ENCODE measurements at regions not wholly inside any gene's neighbourhood (a gene's known extent, or its start where the extent isn't known, plus 50 kb on each side); places are given as distances from the start of the nearest gene placed in this dataset.
A peak's percentile ranks its signal among the peaks of the same experiment; 100 is the strongest.

DNA sequence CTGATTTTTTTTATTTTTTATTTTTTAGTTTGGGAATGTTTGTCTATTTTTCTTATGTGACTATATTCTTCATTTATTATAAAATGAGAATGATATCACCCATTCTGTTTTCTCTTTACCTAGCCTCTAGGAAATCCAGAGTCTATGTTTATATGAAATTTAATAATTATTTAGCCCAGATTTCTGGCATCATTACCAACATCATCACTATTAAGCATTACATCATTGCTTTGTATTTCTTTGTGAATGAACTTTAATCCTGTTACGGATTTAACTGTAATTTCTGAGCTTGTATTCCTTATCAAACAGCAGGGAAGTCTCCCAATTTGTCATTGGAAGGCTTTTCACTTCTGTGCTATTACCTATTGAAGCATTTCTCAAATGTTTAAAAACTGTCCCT, 72.7 kb upstream of the NOX3 start:
- Histone ChIP-seq H3K4me1 (ENCODE audit: insufficient read depth) (peaks cover 30% of the 10 kb centered on the region), H3K79me2 (ENCODE audit: insufficient read depth) (no peaks in the 10 kb centered on the region), H3K27me3 (replicated peaks; ENCODE audit: insufficient read depth) (no peaks in the 10 kb centered on the region), H3K27ac (peak overlapping the region; percentile 87), H3K36me3 (ENCODE audit: low read depth) (no peaks in the 10 kb centered on the region), H2AFZ (peak overlapping the region; percentile 30), H3K9me2 (ENCODE audit: insufficient read depth) (no peaks in the 10 kb centered on the region), H3F3A (ENCODE audit: insufficient read depth) (peaks cover 27% of the 10 kb centered on the region), H3K4me2 (ENCODE audit: unreplicated experiment) (peak overlapping the region; percentile 51), H4K20me1 (ENCODE audit: insufficient read depth) (no peaks in the 10 kb centered on the region), H3K9ac (peak overlapping the region; percentile 46), H3K9me3 (ENCODE audit: low read depth) (no peaks in the 10 kb centered on the region), H3K4me3 (no peak overlapping the region)
- TF ChIP-seq EZH2 (IDR thresholded peaks at IDR 0.05; ENCODE audit: insufficient read depth, poor library complexity, severe bottlenecking) = no peak
- 93 to 96% methylated on average over 1 of the region's 1 CpG for WGBS, 2 experiments (ENCODE audit: low coverage in 1 of 2, low lambda C conversion rate in 2 of 2, missing lambda C conversion rate in 2 of 2)
- in situ Hi-C loops (cut with MboI) = no loop called here
- DNase-seq = no peak

DNA sequence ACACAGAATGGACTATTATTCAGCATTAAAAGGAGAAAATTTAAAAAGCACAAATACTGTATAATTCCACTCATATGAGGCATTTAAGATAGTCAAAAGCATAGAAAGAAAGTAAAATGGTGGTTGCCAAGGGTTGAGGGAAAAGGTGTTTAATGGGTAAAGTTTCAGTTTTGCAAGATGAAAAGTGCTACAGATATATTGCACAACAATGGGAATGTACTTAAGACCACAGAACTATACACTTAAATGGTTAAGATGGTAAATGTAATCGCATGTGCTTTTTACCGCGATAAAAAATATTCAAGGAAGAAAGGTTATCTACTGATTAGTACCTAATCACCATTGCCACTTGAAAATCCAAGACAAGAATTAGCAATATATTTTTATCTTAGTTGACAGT, 71.8 kb upstream of the NOX3 start:
- peaks cover 27% of the 10 kb centered on the region for H3F3A ChIP-seq (ENCODE audit: insufficient read depth)
- in situ Hi-C loops (cut with MboI) = no loop called here

DNA sequence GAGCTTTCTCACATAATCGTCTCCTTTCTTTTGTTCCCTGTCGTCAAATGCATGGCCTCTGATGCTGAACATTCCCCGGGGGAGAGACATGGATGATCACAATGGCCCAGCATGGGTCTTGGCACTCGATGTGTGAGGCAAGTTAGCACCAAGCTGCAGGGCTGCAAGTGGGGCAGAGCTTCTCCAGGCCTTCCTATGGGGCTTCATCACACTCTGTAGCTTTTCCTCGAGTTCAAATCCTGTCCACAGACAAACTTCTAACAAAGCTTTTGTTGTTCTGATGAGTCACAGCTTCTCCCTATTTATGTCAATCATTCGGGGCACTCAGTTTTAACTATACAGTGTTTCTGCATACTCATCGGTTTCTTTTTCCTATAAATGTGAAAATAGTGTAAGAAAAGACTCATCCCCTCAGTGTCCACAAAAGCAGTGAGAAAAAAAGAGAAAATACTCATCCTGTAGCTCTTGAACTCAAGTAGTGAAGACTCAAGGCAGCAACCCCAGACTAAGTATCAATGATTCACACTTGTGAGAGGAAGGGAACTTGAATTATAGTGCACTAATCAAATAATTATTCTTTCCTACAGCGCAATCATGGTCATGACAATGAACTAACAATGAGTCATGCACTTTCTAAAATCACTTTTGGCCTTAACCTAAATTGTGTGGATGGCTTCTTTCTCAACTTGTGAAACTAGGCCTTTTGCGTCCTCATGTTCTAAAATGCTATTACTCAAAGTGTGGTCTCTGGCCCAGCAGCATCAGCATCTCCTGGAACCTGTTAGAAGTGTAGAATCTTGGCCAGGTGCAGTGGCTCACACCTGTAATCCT, 68.4 kb upstream of the NOX3 start:
- Histone ChIP-seq H3K27me3 (replicated peaks; ENCODE audit: insufficient read depth) (no peaks in the 10 kb centered on the region), H3K4me1 (ENCODE audit: insufficient read depth) (peaks cover 37% of the 10 kb centered on the region), H2AFZ (no peak overlapping the region), H3K27ac (peak overlapping the region; percentile 68), H3K36me3 (ENCODE audit: low read depth) (no peaks in the 10 kb centered on the region), H3K4me3 (no peak overlapping the region), H3F3A (ENCODE audit: insufficient read depth) (peaks cover 33% of the 10 kb centered on the region), H3K79me2 (ENCODE audit: insufficient read depth) (no peaks in the 10 kb centered on the region), H4K20me1 (ENCODE audit: insufficient read depth) (no peaks in the 10 kb centered on the region), H3K9me3 (ENCODE audit: low read depth) (no peaks in the 10 kb centered on the region), H3K9me2 (ENCODE audit: insufficient read depth) (no peaks in the 10 kb centered on the region), H3K9ac (no peak overlapping the region), H3K4me2 (ENCODE audit: unreplicated experiment) (peak overlapping the region; percentile 3)
- in situ Hi-C loops (cut with MboI) = no loop called here
- WGBS, 2 experiments (ENCODE audit: low coverage in 1 of 2, low lambda C conversion rate in 2 of 2, missing lambda C conversion rate in 2 of 2) = 30 to 32% methylated on average over 9 of the region's 9 CpGs
- peak; percentile 89 for DNase-seq
- TF ChIP-seq EZH2phosphoT487 (IDR thresholded peaks at IDR 0.05; ENCODE audit: insufficient read depth, low read depth) (no peak), EZH2 (IDR thresholded peaks at IDR 0.05; ENCODE audit: insufficient read depth, poor library complexity, severe bottlenecking) (no peak)

More for the DNA sequence above, 71.8 kb upstream of the NOX3 start:
- Histone ChIP-seq H3K9me2 (ENCODE audit: insufficient read depth) (no peaks in the 10 kb centered on the region), H3K9me3 (ENCODE audit: low read depth) (no peaks in the 10 kb centered on the region), H3K27ac (no peak overlapping the region), H2AFZ (no peak overlapping the region), H3K4me3 (no peak overlapping the region), H3K9ac (no peak overlapping the region), H3K4me1 (ENCODE audit: insufficient read depth) (peaks cover 32% of the 10 kb centered on the region), H4K20me1 (ENCODE audit: insufficient read depth) (no peaks in the 10 kb centered on the region), H3K27me3 (replicated peaks; ENCODE audit: insufficient read depth) (no peaks in the 10 kb centered on the region), H3K4me2 (ENCODE audit: unreplicated experiment) (no peak overlapping the region), H3K79me2 (ENCODE audit: insufficient read depth) (no peaks in the 10 kb centered on the region), H3K36me3 (ENCODE audit: low read depth) (no peaks in the 10 kb centered on the region)
- TF ChIP-seq EZH2 (IDR thresholded peaks at IDR 0.05; ENCODE audit: insufficient read depth, poor library complexity, severe bottlenecking) (no peak), EZH2phosphoT487 (IDR thresholded peaks at IDR 0.05; ENCODE audit: insufficient read depth, low read depth) (no peak)
- WGBS, 2 experiments (ENCODE audit: low coverage in 1 of 2, low lambda C conversion rate in 2 of 2, missing lambda C conversion rate in 2 of 2) = 99% methylated on average over 3 of the region's 3 CpGs
- DNase-seq = no peak

DNA sequence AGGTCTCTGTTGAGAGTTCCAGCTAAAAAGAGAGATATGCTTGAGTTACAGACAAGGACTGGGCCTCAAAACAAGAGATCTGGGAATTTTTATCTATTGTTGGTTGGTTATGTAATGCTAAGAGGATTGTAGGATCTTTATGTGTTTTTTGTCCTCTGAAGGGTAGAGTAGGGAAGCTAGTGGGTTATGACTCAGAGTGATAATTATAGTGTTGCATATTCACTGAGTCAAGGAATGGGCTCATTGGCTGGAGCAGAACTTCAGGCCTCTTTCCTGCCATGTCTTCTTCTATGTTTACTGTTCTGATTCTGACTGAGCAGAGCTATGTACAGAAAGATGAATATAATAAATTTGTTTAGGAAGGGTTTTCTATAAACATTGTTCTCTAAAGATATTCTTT, 66.1 kb upstream of the NOX3 start:
- no peak for TF ChIP-seq EZH2phosphoT487 (IDR thresholded peaks at IDR 0.05; ENCODE audit: insufficient read depth, low read depth)
- no peak for TF ChIP-seq EZH2 (IDR thresholded peaks at IDR 0.05; ENCODE audit: insufficient read depth, poor library complexity, severe bottlenecking)
- in situ Hi-C loops (cut with MboI) = no loop called here
- Histone ChIP-seq H3K4me3 (no peak overlapping the region), H2AFZ (no peak overlapping the region), H3K79me2 (ENCODE audit: insufficient read depth) (no peaks in the 10 kb centered on the region), H3F3A (ENCODE audit: insufficient read depth) (peaks cover 27% of the 10 kb centered on the region), H3K9me2 (ENCODE audit: insufficient read depth) (no peaks in the 10 kb centered on the region), H3K27ac (peak overlapping the region; percentile 25), H4K20me1 (ENCODE audit: insufficient read depth) (no peaks in the 10 kb centered on the region), H3K9ac (no peak overlapping the region), H3K4me1 (ENCODE audit: insufficient read depth) (peaks cover 30% of the 10 kb centered on the region), H3K9me3 (ENCODE audit: low read depth) (no peaks in the 10 kb centered on the region), H3K27me3 (replicated peaks; ENCODE audit: insufficient read depth) (no peaks in the 10 kb centered on the region), H3K4me2 (ENCODE audit: unreplicated experiment) (peak overlapping the region; percentile 24), H3K36me3 (ENCODE audit: low read depth) (no peaks in the 10 kb centered on the region)
- peak; percentile 80 for DNase-seq

All from GM23248 (cell line).